ELF-1 (cell line): ENCODE measurements at regions not wholly inside any gene's neighbourhood (a gene's known extent, or its start where the extent isn't known, plus 50 kb on each side); places are given as distances from the start of the nearest gene placed in this dataset.
"Not testable (repeated sequence)": the region's sequence is repeated elsewhere in the genome, so short reads cannot be mapped to it uniquely, and the experiment has no call there.

Source experiments
- DNase-seq: peaks from one replicate; pipeline ENCODE4 v3.0.0-alpha.2; 2016; ENCODE audit warnings: low read depth, low spot score

DNA sequence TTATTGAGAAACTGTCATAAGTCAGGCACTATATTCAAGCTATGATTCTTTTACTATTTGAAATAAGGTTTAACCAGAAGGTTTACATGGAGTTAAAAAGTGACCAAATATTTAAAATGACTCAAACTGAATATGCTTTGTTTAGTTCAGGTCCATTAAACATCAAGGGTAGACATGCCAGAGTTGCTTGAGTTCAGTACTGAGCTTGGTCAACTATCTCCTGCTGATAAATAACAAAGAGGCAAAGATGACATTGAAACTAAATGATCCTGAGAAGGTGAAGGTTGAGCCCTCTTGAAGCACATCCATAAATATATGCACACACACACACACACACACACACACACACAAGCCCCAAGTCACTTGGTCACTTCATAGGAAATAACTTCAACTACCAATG lies 278.1 kb downstream of the ANKRD30B start:
- not testable (repeated sequence) for DNase-seq

DNA sequence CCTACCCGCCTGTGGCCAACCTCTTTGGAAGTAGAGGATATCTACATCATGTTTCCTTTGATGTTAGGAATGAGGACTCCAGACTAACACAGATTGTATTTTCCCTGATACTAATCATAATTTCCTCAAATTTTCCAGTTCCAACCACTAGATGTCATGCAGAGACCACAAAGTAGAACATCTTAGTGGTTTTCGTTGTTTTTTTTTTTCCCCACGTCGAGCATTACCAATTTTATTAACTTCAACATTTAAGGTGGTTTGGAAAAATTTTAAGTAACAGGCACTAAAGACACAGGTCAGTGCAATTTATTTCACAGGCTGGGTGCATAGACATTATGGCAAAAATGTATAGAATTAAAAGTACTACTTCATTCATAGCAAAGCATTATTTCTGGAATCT lies 280.1 kb downstream of the ANKRD30B start:
- not testable (repeated sequence) for DNase-seq

DNA sequence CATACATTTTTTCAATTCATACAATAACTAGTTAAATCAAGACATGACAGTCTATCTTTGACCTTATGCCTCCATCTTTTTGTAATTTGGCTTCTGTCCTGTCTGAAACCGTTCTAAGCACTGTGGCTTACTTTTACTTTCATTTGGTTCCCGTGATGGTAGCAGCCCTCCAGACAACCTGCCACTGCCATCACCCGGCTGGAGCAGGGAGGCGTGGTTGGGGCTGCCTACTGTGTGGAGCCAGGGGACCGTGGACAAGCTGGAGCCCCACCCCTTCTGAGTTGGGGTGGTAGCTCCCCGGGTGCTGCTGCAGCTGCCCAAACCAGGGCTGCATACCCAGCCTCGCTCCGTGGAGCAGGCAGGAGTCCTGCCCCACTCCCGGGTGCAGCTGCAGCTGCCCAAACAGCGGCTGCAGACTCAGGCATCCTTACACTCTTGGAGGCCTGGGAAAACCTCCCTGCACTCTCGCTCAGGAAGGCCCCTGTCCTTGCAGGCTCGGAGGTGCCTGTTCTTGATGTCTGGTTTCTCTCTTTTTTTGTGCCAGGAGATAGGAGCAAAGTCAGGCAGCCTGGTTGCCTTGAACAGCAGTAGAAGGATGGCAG lies 312.4 kb downstream of the ANKRD30B start:
- DNase-seq, result not testable (repeated sequence)

DNA sequence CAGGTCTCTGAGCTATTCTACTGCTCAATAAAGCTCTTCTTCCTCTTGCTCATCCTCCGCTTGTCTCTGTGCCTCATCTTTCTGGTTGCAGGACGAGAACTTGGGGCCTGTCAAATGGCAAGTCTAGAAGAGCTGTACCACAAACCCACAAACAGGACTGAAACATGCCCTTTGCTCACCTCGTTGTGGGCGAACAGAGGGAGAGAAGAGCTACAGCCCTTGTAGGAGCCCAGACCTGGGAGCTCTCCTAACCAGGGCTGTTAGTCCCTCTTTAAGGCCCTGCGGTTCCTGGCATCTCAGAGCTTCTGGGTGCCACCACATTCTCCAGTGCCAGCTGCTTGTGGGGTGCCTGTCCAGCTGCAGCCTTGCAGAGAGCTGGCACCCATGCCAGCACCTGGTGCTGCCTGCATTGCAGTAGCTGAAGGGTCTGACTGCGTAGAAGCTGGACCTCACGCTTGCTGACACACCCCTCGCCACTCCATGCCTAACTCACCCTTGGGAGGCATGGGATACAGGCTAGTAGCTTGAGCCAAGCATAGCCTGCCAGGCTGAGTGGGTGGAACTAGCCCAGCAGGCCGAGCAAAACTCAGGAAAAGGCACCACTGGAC lies 313.4 kb downstream of the ANKRD30B start:
- not testable (repeated sequence) for DNase-seq

DNA sequence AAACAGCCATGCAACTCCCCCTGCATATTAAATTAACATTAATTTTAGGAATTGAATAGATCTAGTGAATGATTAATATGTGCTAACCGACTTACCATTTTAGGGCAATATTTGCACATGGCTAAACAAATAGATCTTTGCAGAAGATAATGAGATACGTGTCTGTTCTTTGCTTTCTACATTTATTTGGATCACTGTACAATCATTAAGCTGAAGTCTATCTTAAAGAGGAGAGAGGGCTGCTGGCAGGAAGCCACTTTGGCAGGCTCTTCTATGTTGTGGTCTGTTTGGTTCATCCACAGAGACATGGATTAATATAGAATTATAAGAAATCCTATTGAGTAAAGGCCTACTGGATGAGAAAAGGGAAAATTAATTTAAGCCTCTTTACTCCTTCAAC lies 318.5 kb downstream of the ANKRD30B start:
- DNase-seq, result not testable (repeated sequence)

DNA sequence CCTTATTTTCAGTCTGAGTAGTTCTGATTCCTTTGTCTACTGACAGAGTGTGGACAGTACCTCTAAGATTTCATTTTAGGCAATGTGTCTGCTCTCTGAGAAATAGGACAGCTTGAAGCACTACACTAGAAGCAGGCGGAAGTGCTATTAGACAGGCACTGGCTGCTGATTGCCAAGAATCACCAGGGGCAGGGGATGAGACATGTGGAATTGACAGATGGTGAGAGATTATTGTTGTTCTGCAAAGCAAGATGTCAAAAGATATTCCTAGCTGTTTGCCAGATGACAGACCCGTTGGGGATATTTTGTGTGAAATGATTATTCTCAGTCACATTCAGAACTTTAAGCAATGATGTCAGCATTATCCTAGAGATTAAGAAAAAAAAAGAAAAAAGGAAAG lies 323.3 kb downstream of the ANKRD30B start:
- not testable (repeated sequence) for DNase-seq
